Activated T-helper 2 cell treated with anti-CD3 and anti-CD28 coated beads, Interferon-gamma antibody, Interleukin-2, Interleukin-4, amounts not matched to agents 10 μg/mL and 5 μg/mL and 100 μg/mL, durations not matched to agents 14 hours and 24 hours and 36 hours (primary cell): ENCODE measurements at regions not wholly inside any gene's neighbourhood (a gene's known extent, or its start where the extent isn't known, plus 50 kb on each side); places are given as distances from the start of the nearest gene placed in this dataset.

Experiments used
- DNase-seq: peaks from one replicate; pipeline ENCODE4 v3.0.0; 2021; ENCODE audit warnings: low spot score
- H3K27ac Mint-ChIP-seq: one replicate; pipeline ENCODE4 v1.8.0; 2021; ENCODE audit warnings: mixed read lengths
- H3K27me3 Mint-ChIP-seq: one replicate; pipeline ENCODE4 v1.8.0; 2021; ENCODE audit warnings: low read depth, mixed read lengths
- H3K36me3 Mint-ChIP-seq: one replicate; pipeline ENCODE4 v1.8.0; 2021; ENCODE audit warnings: low read depth, mixed read lengths
- H3K4me1 Mint-ChIP-seq: one replicate; pipeline ENCODE4 v1.8.0; 2021; ENCODE audit warnings: low read depth, mixed read lengths
- H3K4me3 Mint-ChIP-seq: one replicate; pipeline ENCODE4 v1.8.0; 2021; ENCODE audit warnings: low read depth, mild to moderate bottlenecking, moderate library complexity, mixed read lengths
- H3K9me3 Mint-ChIP-seq: one replicate; pipeline ENCODE4 v1.8.0; 2021; ENCODE audit warnings: mixed read lengths
- intact Hi-C: fragments of 100-400 bp; cut with micrococcal nuclease; formaldehyde crosslinking; loops from one replicate; pipeline ENCODE4 v1.15.1; 2023

GRCh38 chr1:57910782-57911181 lies 486.9 kb upstream of the DAB1 start:
- no peaks in the 10 kb centered on the region for H3K36me3 Mint-ChIP-seq
- H3K4me3 Mint-ChIP-seq: no peak overlapping the region
- H3K9me3 Mint-ChIP-seq: no peaks in the 10 kb centered on the region
- H3K27me3 Mint-ChIP-seq: no peaks in the 10 kb centered on the region
- H3K27ac Mint-ChIP-seq: no peak overlapping the region
- intact Hi-C loops: no loop called here
- no peak for DNase-seq
- H3K4me1 Mint-ChIP-seq: no peaks in the 10 kb centered on the region

- Mint-ChIP-seq H3K27ac (no peak overlapping the region), H3K4me3 (no peak overlapping the region), H3K4me1 (no peaks in the 10 kb centered on the region), H3K9me3 (no peaks in the 10 kb centered on the region), H3K36me3 (no peaks in the 10 kb centered on the region), H3K27me3 (no peaks in the 10 kb centered on the region)
- DNase-seq: no peak
- intact Hi-C loops: no loop called here
Measured at GRCh38 chr1:57910305-57910704, 486.4 kb upstream of the DAB1 start.

GRCh38 chr1:57908147-57908890 lies 484.5 kb upstream of the DAB1 start:
- intact Hi-C loops: no loop called here
- no peak overlapping the region for H3K27ac Mint-ChIP-seq

GRCh38 chr1:57901208-57901919 lies 477.5 kb upstream of the DAB1 start:
- Mint-ChIP-seq H3K9me3 (no peaks in the 10 kb centered on the region), H3K4me1 (no peaks in the 10 kb centered on the region), H3K27ac (no peak overlapping the region), H3K4me3 (no peak overlapping the region), H3K36me3 (no peaks in the 10 kb centered on the region), H3K27me3 (no peaks in the 10 kb centered on the region)
- DNase-seq: no peak
- intact Hi-C loops: no loop called here

More at GRCh38 chr1:57908147-57908890, 484.5 kb upstream of the DAB1 start:
- Mint-ChIP-seq H3K9me3 (no peaks in the 10 kb centered on the region), H3K4me3 (no peak overlapping the region), H3K4me1 (no peaks in the 10 kb centered on the region), H3K36me3 (no peaks in the 10 kb centered on the region), H3K27me3 (no peaks in the 10 kb centered on the region)
- DNase-seq: no peak

- DNase-seq: no peak
- Mint-ChIP-seq H3K4me1 (no peaks in the 10 kb centered on the region), H3K4me3 (no peak overlapping the region), H3K27me3 (no peaks in the 10 kb centered on the region), H3K27ac (no peak overlapping the region), H3K36me3 (no peaks in the 10 kb centered on the region), H3K9me3 (no peaks in the 10 kb centered on the region)
- intact Hi-C loops: no loop called here
Measured at GRCh38 chr1:57898531-57898930, 474.7 kb upstream of the DAB1 start.

GRCh38 chr1:57897581-57897980 lies 473.7 kb upstream of the DAB1 start:
- no peaks in the 10 kb centered on the region for H3K9me3 Mint-ChIP-seq
- H3K36me3 Mint-ChIP-seq: no peaks in the 10 kb centered on the region
- H3K4me3 Mint-ChIP-seq: no peak overlapping the region
- H3K4me1 Mint-ChIP-seq: no peaks in the 10 kb centered on the region
- no peak for DNase-seq
- no peak overlapping the region for H3K27ac Mint-ChIP-seq
- H3K27me3 Mint-ChIP-seq: no peaks in the 10 kb centered on the region
- intact Hi-C loops: no loop called here

GRCh38 chr1:57894315-57894714 lies 470.5 kb upstream of the DAB1 start:
- Mint-ChIP-seq H3K27ac (no peak overlapping the region), H3K36me3 (no peaks in the 10 kb centered on the region), H3K27me3 (no peaks in the 10 kb centered on the region), H3K9me3 (no peaks in the 10 kb centered on the region), H3K4me1 (no peaks in the 10 kb centered on the region), H3K4me3 (no peak overlapping the region)
- intact Hi-C loops: no loop called here
- no peak for DNase-seq

- no peaks in the 10 kb centered on the region for H3K36me3 Mint-ChIP-seq
- intact Hi-C loops: no loop called here
- no peak overlapping the region for H3K4me3 Mint-ChIP-seq
- no peaks in the 10 kb centered on the region for H3K27me3 Mint-ChIP-seq
- no peak overlapping the region for H3K27ac Mint-ChIP-seq
- H3K4me1 Mint-ChIP-seq: no peaks in the 10 kb centered on the region
- no peak for DNase-seq
- H3K9me3 Mint-ChIP-seq: no peaks in the 10 kb centered on the region
Measured at GRCh38 chr1:57889676-57890320, 465.9 kb upstream of the DAB1 start.

GRCh38 chr1:57887964-57888491 lies 464.2 kb upstream of the DAB1 start:
- no peaks in the 10 kb centered on the region for H3K27me3 Mint-ChIP-seq
- intact Hi-C loops: no loop called here

GRCh38 chr1:57886376-57886775 lies 462.5 kb upstream of the DAB1 start:
- H3K9me3 Mint-ChIP-seq: no peaks in the 10 kb centered on the region
- H3K4me1 Mint-ChIP-seq: no peaks in the 10 kb centered on the region
- H3K27me3 Mint-ChIP-seq: no peaks in the 10 kb centered on the region
- no peak overlapping the region for H3K27ac Mint-ChIP-seq
- intact Hi-C loops: no loop called here
- no peak for DNase-seq
- no peaks in the 10 kb centered on the region for H3K36me3 Mint-ChIP-seq
- H3K4me3 Mint-ChIP-seq: no peak overlapping the region

More at GRCh38 chr1:57887964-57888491, 464.2 kb upstream of the DAB1 start:
- no peak for DNase-seq
- Mint-ChIP-seq H3K4me1 (no peaks in the 10 kb centered on the region), H3K9me3 (no peaks in the 10 kb centered on the region), H3K4me3 (no peak overlapping the region), H3K36me3 (no peaks in the 10 kb centered on the region), H3K27ac (no peak overlapping the region)

- H3K36me3 Mint-ChIP-seq: no peaks in the 10 kb centered on the region
- intact Hi-C loops: no loop called here
- no peak overlapping the region for H3K27ac Mint-ChIP-seq
- no peaks in the 10 kb centered on the region for H3K27me3 Mint-ChIP-seq
- no peak overlapping the region for H3K4me3 Mint-ChIP-seq
- no peaks in the 10 kb centered on the region for H3K4me1 Mint-ChIP-seq
- no peaks in the 10 kb centered on the region for H3K9me3 Mint-ChIP-seq
- DNase-seq: no peak
Measured at GRCh38 chr1:57883642-57883995, 459.8 kb upstream of the DAB1 start.

GRCh38 chr1:57882934-57883641 lies 459.2 kb upstream of the DAB1 start:
- no peak overlapping the region for H3K4me3 Mint-ChIP-seq
- no peak for DNase-seq
- intact Hi-C loops: no loop called here
- H3K27me3 Mint-ChIP-seq: no peaks in the 10 kb centered on the region
- no peaks in the 10 kb centered on the region for H3K36me3 Mint-ChIP-seq
- no peaks in the 10 kb centered on the region for H3K9me3 Mint-ChIP-seq
- H3K27ac Mint-ChIP-seq: no peak overlapping the region
- no peaks in the 10 kb centered on the region for H3K4me1 Mint-ChIP-seq
